Hypothalamus (tissue), 51 donors: ENCODE measurements at regions not wholly inside any gene's neighbourhood (a gene's known extent, or its start where the extent isn't known, plus 50 kb on each side); places are given as distances from the start of the nearest gene placed in this dataset.
"Not testable (repeated sequence)": the region's sequence is repeated elsewhere in the genome, so short reads cannot be mapped to it uniquely, and the experiment has no call there.

Source experiments
- DNase-seq, 51 donors: peaks; one replicate each; lab custom pipeline; 2025; lab: John Stamatoyannopoulos, UW

- no peak for DNase-seq
Measured at GRCh38 chr6:11307226-11307625, 74.8 kb upstream of the NEDD9 start.

- no peak for DNase-seq
Measured at GRCh38 chr6:11304946-11305345, 72.5 kb upstream of the NEDD9 start.

- not testable (repeated sequence) for DNase-seq
Measured at GRCh38 chr6:11299876-11300428, 67.5 kb upstream of the NEDD9 start.

GRCh38 chr6:11299421-11299784 lies 66.9 kb upstream of the NEDD9 start:
- DNase-seq: not testable (repeated sequence)

GRCh38 chr6:11298651-11299420 lies 66.4 kb upstream of the NEDD9 start:
- DNase-seq: no peak

DNA sequence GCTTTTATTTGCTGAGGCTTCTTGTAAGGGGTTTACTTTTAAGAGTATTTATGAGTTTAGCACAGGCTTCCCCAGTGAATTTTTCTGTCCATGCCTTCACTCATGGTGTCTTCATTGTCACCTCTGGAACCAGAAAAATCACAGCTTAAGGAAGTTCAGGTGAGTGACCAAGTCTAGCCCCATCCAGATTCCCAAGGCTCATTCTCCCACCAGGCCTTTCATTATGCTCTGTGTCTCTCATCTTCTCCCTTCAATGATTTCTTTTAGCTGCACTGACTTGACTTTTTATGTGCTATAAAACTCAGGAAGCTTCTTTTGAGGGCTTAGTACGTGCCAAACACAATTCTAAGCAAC lies 64.9 kb upstream of the NEDD9 start:
- DNase-seq: no peak

GRCh38 chr6:11296449-11297375 lies 64.2 kb upstream of the NEDD9 start:
- no peak for DNase-seq

DNA sequence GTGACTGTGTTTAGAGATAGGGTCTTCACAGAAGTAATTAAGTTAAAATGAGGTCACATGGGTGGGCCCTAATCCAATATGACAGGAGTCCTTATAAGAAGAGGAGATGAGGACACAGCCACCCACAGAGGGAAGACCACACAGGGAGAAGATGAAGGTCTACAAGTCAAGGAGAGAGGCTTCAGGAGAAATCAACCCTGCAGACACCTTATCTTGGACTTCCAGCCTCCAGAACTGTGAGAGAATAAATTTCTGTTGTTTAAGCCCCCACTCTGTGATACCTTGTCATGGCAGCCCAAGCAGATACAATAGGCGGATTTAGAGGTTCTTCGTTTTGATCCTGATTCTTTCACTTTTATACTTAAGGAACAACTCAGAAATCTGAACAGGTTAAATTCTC lies 63.5 kb upstream of the NEDD9 start:
- DNase-seq: no peak

GRCh38 chr6:11294228-11294627 lies 61.8 kb upstream of the NEDD9 start:
- DNase-seq: no peak

DNA sequence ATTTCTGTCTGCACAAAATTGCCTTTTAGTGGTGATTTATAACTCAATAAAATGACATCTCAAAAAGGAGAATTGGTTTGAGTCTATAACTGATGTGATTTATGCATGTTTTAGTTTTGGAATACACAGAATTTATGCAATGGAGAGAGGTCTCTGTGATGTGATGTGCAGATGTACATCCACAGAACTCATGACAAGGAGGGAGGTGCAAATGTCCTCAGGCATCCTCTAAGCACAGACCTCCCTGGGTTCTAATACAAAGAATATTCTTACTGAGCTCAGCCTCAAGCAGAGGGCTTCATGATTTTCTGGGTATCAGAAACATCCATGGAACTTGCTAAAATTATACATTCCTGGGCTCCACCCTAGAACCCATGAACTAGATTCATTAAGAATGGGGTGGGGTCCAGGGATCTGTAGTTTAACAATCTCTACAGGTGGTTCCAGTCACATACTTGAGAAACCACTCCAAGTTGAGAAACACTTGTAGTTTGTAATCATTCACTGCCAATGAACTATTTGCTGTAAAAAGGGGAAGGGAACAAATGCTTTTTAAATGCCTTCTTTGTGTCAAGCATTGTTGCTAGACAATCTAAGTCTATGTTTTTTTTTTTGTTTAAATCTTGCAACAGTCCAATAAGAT lies 60.2 kb upstream of the NEDD9 start:
- DNase-seq: no peak

DNA sequence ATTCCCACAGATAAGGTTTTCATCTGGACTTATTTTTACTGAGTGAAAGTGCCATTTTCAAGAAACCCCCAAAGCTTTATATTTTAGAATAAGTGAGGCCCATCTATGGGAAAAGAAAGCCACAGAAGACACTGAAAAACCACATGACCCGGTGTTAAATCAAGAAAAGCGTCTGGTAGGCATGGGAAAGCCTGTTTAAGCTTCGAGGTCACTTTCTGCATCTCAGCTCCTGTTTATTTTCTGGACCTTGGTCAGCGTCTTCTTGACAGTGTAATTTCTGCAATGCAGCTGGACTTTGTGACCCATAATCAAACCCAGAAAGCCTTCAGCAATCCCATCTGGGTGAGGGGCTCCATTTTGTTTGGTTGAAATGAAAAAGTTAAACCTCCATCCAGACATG lies 59.6 kb upstream of the NEDD9 start:
- DNase-seq: no peak

- no peak for DNase-seq
Measured at GRCh38 chr6:11291582-11291981, 59.1 kb upstream of the NEDD9 start.

DNA sequence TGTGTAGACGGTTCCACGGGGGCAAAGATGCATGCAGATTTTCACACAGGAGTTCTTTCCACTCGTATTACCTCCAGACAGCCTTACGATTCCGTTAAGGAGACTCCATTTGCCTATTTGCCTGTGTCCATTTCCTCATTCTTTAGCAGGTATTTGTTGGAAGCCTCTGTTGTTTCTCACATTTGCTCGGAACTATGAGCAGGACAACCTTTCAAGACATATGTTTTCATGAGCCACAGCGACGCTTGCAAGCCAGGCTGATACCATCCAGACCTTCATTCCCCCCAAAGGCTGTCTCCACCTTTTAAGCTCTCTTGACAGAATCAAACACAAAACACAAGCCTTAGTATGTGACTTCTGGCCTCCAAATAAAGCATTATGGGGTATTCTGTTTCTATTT lies 57.6 kb upstream of the NEDD9 start:
- no peak for DNase-seq

GRCh38 chr6:11288065-11288464 lies 55.6 kb upstream of the NEDD9 start:
- DNase-seq: no peak

DNA sequence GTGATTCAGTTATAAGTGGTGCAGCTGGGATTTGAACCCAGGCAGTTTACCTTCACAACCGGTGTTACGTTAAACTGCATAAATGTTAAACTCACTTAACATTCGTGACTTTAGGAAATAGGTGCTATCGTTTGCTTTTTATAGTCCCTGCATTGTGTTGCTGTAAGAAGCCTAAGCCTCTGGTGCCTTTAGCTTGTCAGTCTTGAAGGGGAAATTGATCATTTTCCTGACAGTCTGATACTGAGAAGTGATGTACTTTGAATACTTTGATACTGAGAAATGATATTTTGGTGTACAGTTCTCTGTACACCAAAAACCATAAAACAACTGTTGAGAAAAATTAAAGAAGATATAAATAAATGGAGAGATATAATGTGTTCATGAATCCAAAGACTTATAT lies 52.5 kb upstream of the NEDD9 start:
- DNase-seq: no peak

GRCh38 chr6:11283629-11284028 lies 51.2 kb upstream of the NEDD9 start:
- no peak for DNase-seq

DNA sequence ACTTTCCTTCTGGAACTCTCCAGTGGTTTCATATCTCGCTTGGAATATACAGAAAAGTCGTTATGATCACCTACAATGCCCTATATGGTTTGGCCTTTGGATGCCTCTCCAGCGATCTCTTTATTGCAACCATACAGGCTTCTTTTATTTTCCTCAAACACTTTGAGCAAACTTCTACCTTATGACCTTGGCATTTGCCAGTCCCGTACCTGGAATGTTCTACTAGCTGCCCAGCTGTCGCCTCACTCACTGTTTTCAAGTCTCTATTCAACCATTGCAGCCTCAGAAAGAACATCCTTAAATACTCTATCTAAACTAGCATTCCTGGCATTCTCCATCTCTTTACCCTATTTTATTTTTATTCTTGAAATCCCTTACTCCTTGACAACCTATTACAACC lies 50.4 kb upstream of the NEDD9 start:
- DNase-seq: no peak
